NB4 (cell line): ENCODE measurements at regions not wholly inside any gene's neighbourhood (a gene's known extent, or its start where the extent isn't known, plus 50 kb on each side); places are given as distances from the start of the nearest gene placed in this dataset.

Source experiments
- CTCF ChIP-seq: IDR thresholded peaks from one replicate; pipeline ENCODE4 v1.5.1; 2012; ENCODE audit warnings: low read depth, low read length
- TF ChIP-seq, protein P1 (sequence below): IDR thresholded peaks from 2 replicates; pipeline ENCODE4 v1.6.1; 2011; ENCODE audit warnings: low read depth, low read length

GRCh38 chr17:13407381-13407780, 194.3 kb downstream of the HS3ST3A1 start:
- TF ChIP-seq CTCF, result no peak
- TF ChIP-seq, protein P1, sequence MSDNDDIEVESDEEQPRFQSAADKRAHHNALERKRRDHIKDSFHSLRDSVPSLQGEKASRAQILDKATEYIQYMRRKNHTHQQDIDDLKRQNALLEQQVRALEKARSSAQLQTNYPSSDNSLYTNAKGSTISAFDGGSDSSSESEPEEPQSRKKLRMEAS, result no peak
